Type B pancreatic cell (in vitro differentiated cells): ENCODE measurements at regions not wholly inside any gene's neighbourhood (a gene's known extent, or its start where the extent isn't known, plus 50 kb on each side); places are given as distances from the start of the nearest gene placed in this dataset.

Experiments used
- DNase-seq: peaks from one replicate; pipeline ENCODE4 v3.0.0; 2021; ENCODE audit warnings: mixed read lengths; ENCODE audit not compliant: unreplicated experiment; ENCODE audit errors: extremely low spot score
- H3K27ac Mint-ChIP-seq: 2 replicates; pipeline ENCODE4 v1.8.0; 2021; ENCODE audit warnings: mild to moderate bottlenecking, mixed read lengths
- H3K27me3 Mint-ChIP-seq: 2 replicates; pipeline ENCODE4 v1.8.0; 2021; ENCODE audit warnings: mixed read lengths
- H3K36me3 Mint-ChIP-seq: 2 replicates; pipeline ENCODE4 v1.8.0; 2021; ENCODE audit warnings: mixed read lengths
- H3K4me1 Mint-ChIP-seq: one replicate; pipeline ENCODE4 v1.8.0; 2021; ENCODE audit warnings: mixed read lengths; ENCODE audit not compliant: unreplicated experiment
- H3K4me3 Mint-ChIP-seq: 2 replicates; pipeline ENCODE4 v1.8.0; 2021; ENCODE audit warnings: mild to moderate bottlenecking, mixed read lengths
- H3K9me3 Mint-ChIP-seq: 2 replicates; pipeline ENCODE4 v1.8.0; 2021; ENCODE audit warnings: mixed read lengths
- CTCF ChIP-seq: fragments of 200-600 bp; sonication (generic); conservative IDR thresholded peaks from 2 replicates; pipeline ENCODE4 v1.5.0; 2021; ENCODE audit warnings: antibody characterized with exemption, mild to moderate bottlenecking

- H3K27me3 Mint-ChIP-seq = no peaks in the 10 kb centered on the region
Measured at GRCh38 chrX:69104756-69105434, 60.4 kb downstream of the PJA1 start.

DNA sequence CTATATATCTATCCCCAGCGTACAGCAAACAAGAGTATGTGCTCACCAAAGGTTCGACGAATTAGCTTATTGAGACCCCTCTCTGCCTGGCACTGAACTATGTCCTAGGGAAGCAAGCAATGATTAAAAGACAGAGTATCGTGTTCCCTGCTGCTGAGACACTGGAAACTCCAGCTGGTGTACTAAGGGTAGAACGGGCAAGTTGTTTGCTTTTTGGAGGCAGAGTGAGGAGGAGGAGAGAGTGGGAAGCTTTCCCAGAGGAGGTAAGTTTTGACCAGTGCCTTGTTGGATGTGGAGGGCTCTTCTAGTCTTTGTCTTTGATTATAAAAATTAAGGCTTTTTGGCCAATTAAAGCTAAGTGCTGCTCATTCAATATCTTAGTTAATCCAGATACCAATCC lies 61.7 kb downstream of the PJA1 start:
- Mint-ChIP-seq H3K36me3 (no peaks in the 10 kb centered on the region), H3K4me3 (no peak overlapping the region), H3K9me3 (no peaks in the 10 kb centered on the region), H3K27me3 (no peaks in the 10 kb centered on the region), H3K27ac (no peak overlapping the region), H3K4me1 (peaks cover 35% of the 10 kb centered on the region)
- no peak for TF ChIP-seq CTCF
- DNase-seq = no peak

More at GRCh38 chrX:69104756-69105434, 60.4 kb downstream of the PJA1 start:
- Mint-ChIP-seq H3K27ac (no peak overlapping the region), H3K4me3 (no peak overlapping the region), H3K9me3 (no peaks in the 10 kb centered on the region), H3K36me3 (no peaks in the 10 kb centered on the region), H3K4me1 (peaks cover 40% of the 10 kb centered on the region)
- TF ChIP-seq CTCF = no peak
- DNase-seq = no peak

DNA sequence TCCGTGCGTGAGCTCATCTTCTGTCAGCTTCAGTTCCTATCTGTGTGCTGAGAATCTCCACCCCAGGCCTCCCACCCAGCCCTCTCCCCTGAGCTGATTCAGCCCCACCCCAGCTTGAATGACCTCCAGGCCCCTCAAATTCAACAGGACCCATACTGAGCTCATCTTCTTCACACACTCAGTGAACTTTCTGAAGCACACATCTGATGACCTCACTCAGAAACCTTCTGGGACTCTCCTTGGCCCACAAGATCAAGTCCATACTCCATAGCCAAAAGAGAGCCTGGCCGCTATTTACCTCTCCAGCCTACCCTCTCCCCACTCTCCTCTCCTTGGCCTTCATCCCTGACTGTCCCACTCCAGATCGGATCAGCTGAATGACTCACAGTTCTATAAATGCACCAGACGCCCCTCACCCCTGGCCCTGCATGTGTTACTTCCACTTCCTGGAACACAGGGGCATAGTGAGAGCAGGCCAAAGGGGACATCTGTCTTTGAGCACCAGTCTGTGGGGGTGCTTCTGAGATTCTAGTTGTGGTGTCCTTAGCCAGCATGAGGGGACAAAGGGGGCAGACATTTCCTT lies 62.5 kb downstream of the PJA1 start:
- DNase-seq = no peak
- Mint-ChIP-seq H3K9me3 (no peaks in the 10 kb centered on the region), H3K4me3 (peak overlapping the region; percentile 28), H3K27me3 (no peaks in the 10 kb centered on the region), H3K36me3 (no peaks in the 10 kb centered on the region), H3K27ac (peak overlapping the region; percentile 57), H3K4me1 (peaks cover 30% of the 10 kb centered on the region)
- TF ChIP-seq CTCF = no peak

GRCh38 chrX:69101683-69102251 lies 63.5 kb downstream of the PJA1 start:
- H3K27ac Mint-ChIP-seq = no peak overlapping the region
- peaks cover 23% of the 10 kb centered on the region for H3K4me1 Mint-ChIP-seq
- H3K9me3 Mint-ChIP-seq = no peaks in the 10 kb centered on the region
- H3K36me3 Mint-ChIP-seq = no peaks in the 10 kb centered on the region
- no peaks in the 10 kb centered on the region for H3K27me3 Mint-ChIP-seq
- H3K4me3 Mint-ChIP-seq = peak overlapping the region; percentile 28
- no peak for DNase-seq
- no peak for TF ChIP-seq CTCF

DNA sequence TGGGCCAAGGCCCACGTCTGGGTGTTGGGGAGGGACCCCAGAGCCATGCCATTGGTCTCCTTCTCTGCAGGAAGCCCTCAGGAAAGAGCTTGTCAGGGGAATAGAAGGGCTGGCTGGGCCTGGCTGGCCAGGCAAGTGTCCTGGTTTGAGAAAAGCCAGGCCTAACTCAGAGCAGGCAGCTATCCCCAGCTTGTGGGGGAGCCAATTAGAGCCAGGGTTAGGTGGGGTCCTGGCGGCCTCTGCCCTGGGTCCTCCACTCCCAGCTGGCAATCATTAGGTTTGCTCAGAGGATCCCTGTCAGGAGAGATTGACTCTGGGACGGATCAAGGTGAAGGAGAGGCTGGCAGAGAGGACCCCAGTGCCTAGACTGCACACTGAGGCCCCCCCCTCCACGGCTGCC lies 64.8 kb downstream of the PJA1 start:
- TF ChIP-seq CTCF = no peak
- Mint-ChIP-seq H3K9me3 (no peaks in the 10 kb centered on the region), H3K36me3 (no peaks in the 10 kb centered on the region), H3K27me3 (no peaks in the 10 kb centered on the region), H3K4me1 (peaks cover 18% of the 10 kb centered on the region), H3K4me3 (no peak overlapping the region), H3K27ac (no peak overlapping the region)
- DNase-seq = no peak
